Smooth muscle cell (in vitro differentiated cells): ENCODE measurements at regions not wholly inside any gene's neighbourhood (a gene's known extent, or its start where the extent isn't known, plus 50 kb on each side); places are given as distances from the start of the nearest gene placed in this dataset.

Source experiments
- DNase-seq: peaks from one replicate; lab custom pipeline; 2025; ENCODE audit not compliant: unreplicated experiment; lab: John Stamatoyannopoulos, UW
- H2AFZ ChIP-seq: fragments of 200-600 bp; sonication (generic); 2 replicates; pipeline ENCODE4 v1.6.0; 2016; ENCODE audit warnings: antibody characterized with exemption, low read depth, mild to moderate bottlenecking
- H3F3A ChIP-seq: fragments of 200-600 bp; sonication (generic); 2 replicates; pipeline ENCODE4 v1.6.0; 2017; ENCODE audit warnings: antibody characterized with exemption, low read depth
- H3K27ac ChIP-seq: fragments of 200-600 bp; sonication (generic); 2 replicates; pipeline ENCODE4 v1.5.1; 2016; ENCODE audit warnings: low read depth, mild to moderate bottlenecking
- H3K27me3 ChIP-seq: fragments of 200-600 bp; sonication (generic); 2 replicates; pipeline ENCODE4 v1.6.1; 2016; ENCODE audit warnings: low read depth, mild to moderate bottlenecking
- H3K36me3 ChIP-seq: fragments of 200-600 bp; sonication (generic); 2 replicates; pipeline ENCODE4 v1.5.1; 2016; ENCODE audit warnings: low read depth
- H3K4me1 ChIP-seq: fragments of 200-600 bp; sonication (generic); 2 replicates; pipeline ENCODE4 v1.5.1; 2016; ENCODE audit warnings: low read depth
- H3K4me2 ChIP-seq: fragments of 200-600 bp; sonication (generic); 2 replicates; pipeline ENCODE4 v1.6.0; 2016; ENCODE audit warnings: mild to moderate bottlenecking
- H3K4me3 ChIP-seq: fragments of 200-600 bp; sonication (generic); 2 replicates; pipeline ENCODE4 v1.5.1; 2016; ENCODE audit warnings: mild to moderate bottlenecking
- H3K79me2 ChIP-seq: fragments of 200-600 bp; sonication (generic); 2 replicates; pipeline ENCODE4 v1.6.0; 2016; ENCODE audit warnings: low read depth, mild to moderate bottlenecking
- H3K9ac ChIP-seq: fragments of 200-600 bp; sonication (generic); 2 replicates; pipeline ENCODE4 v1.6.0; 2016; ENCODE audit warnings: low read depth
- H3K9me3 ChIP-seq: fragments of 200-600 bp; sonication (generic); replicated peaks from 2 replicates; pipeline ENCODE4 v1.5.1; 2016; ENCODE audit warnings: low read depth
- H4K20me1 ChIP-seq: fragments of 200-600 bp; sonication (generic); 2 replicates; pipeline ENCODE4 v1.6.0; 2016; ENCODE audit warnings: low read depth
- CTCF ChIP-seq: fragments of 200-600 bp; sonication (generic); IDR thresholded peaks from 2 replicates; pipeline ENCODE4 v1.5.1; 2017; ENCODE audit warnings: borderline replicate concordance, mild to moderate bottlenecking, antibody characterized with exemption; ENCODE audit not compliant: insufficient read depth, poor library complexity, severe bottlenecking
- WGBS: methylation state at CpG from one replicate; pipeline ENCODE4 v1.1.7; 2016; ENCODE audit warnings: low lambda C conversion rate; 5-methylcytosine and 5-hydroxymethylcytosine counted together

DNA sequence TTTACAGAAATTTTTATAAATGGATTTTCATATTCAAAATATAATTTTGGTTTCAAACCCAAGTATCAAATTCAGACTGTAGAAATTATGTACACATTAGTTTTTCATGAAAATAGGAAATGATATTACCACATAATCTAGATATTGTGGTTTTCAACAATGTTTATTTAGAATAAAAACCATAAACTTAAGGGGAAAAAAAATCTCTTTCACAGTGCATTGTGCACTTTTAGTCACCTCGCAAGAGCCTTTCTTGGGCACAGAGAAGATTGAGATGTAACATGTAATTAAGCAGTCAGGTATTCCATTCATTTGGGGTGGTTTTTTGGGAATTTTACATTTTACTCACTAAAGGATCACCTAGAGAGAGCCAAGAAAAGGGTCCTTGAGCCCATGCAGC lies 104.0 kb downstream of the TANC2 start:
- no peaks in the 10 kb centered on the region for H3K36me3 ChIP-seq
- DNase-seq, result no peak
- H3K79me2 ChIP-seq, result peaks cover 61% of the 10 kb centered on the region
- no peak for TF ChIP-seq CTCF
- no peaks in the 10 kb centered on the region for H3F3A ChIP-seq
- H3K4me1 ChIP-seq, result peaks cover 20% of the 10 kb centered on the region
- no peak overlapping the region for H3K4me2 ChIP-seq
- 85% methylated on average over 1 of the region's 1 CpG for WGBS
- no peak overlapping the region for H3K9ac ChIP-seq
- H3K4me3 ChIP-seq, result no peak overlapping the region
- peaks cover 89% of the 10 kb centered on the region for H4K20me1 ChIP-seq
- H3K9me3 ChIP-seq, result no peaks in the 10 kb centered on the region
- no peak overlapping the region for H3K27ac ChIP-seq
- no peak overlapping the region for H2AFZ ChIP-seq
- H3K27me3 ChIP-seq, result no peaks in the 10 kb centered on the region

DNA sequence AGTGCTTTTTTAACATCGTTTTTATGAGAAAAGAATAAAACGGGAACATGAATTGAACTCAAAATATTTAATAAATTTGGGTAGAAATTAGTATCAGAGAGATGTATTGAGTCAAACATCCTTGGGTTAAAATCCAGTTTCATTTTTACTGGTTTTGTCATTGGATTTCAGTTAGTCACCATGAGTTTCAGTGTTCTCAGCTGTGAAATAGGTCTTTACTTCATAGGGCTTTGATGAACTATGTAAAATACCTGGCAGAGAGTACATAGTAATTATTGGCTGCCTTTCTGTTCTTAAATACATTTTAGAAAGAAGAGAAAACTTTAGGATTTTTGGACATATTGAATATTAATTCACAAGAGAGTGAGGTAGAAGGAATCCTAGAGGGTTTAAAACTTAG lies 105.8 kb downstream of the TANC2 start:
- H3K79me2 ChIP-seq, result peaks cover 54% of the 10 kb centered on the region
- no peak overlapping the region for H3K4me3 ChIP-seq
- no peak for TF ChIP-seq CTCF
- H2AFZ ChIP-seq, result no peak overlapping the region
- no peaks in the 10 kb centered on the region for H3K36me3 ChIP-seq
- H3K27ac ChIP-seq, result no peak overlapping the region
- no peaks in the 10 kb centered on the region for H3F3A ChIP-seq
- WGBS, result 98% methylated on average over 2 of the region's 2 CpGs
- H3K9me3 ChIP-seq, result no peaks in the 10 kb centered on the region
- H3K27me3 ChIP-seq, result no peaks in the 10 kb centered on the region
- H3K9ac ChIP-seq, result no peak overlapping the region
- H4K20me1 ChIP-seq, result peaks cover 71% of the 10 kb centered on the region
- peaks cover 20% of the 10 kb centered on the region for H3K4me1 ChIP-seq
- no peak for DNase-seq
- H3K4me2 ChIP-seq, result no peak overlapping the region

DNA sequence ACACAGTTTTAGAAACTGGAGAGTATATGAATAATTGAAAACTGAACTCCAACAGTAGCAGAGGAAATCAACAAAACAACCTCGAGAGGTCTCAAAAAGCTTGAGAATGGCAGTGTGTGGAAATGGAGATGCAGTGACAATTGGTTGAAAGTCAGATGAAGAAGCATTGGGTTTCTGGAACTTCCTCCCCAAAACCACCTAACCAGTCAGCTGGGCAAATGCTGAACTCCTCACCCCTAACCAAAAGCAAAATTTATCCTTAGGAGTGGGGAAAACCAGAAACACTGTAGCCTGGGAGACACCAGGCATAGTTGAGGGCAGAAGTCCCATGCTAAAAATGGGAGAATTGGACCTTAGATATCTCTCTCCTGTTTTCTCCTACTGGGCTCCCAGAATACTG lies 109.9 kb downstream of the TANC2 start:
- no peak overlapping the region for H3K27ac ChIP-seq
- no peak overlapping the region for H3K4me2 ChIP-seq
- 92% methylated on average over 1 of the region's 1 CpG for WGBS
- no peak for DNase-seq
- H3K4me3 ChIP-seq, result no peak overlapping the region
- no peaks in the 10 kb centered on the region for H3K27me3 ChIP-seq
- H3K9me3 ChIP-seq, result no peaks in the 10 kb centered on the region
- no peaks in the 10 kb centered on the region for H3F3A ChIP-seq
- TF ChIP-seq CTCF, result no peak
- peaks cover 50% of the 10 kb centered on the region for H3K79me2 ChIP-seq
- peaks cover 2% of the 10 kb centered on the region for H3K4me1 ChIP-seq
- peaks cover 62% of the 10 kb centered on the region for H4K20me1 ChIP-seq
- H2AFZ ChIP-seq, result no peak overlapping the region
- no peaks in the 10 kb centered on the region for H3K36me3 ChIP-seq
- no peak overlapping the region for H3K9ac ChIP-seq

- 63% methylated on average over 3 of the region's 3 CpGs for WGBS
- DNase-seq, result no peak
- Histone ChIP-seq H3K9me3 (no peaks in the 10 kb centered on the region), H3K79me2 (peaks cover 40% of the 10 kb centered on the region), H3K27ac (no peak overlapping the region), H3K4me1 (no peaks in the 10 kb centered on the region), H3K9ac (no peak overlapping the region), H3K4me3 (no peak overlapping the region), H2AFZ (no peak overlapping the region), H3K4me2 (no peak overlapping the region), H3K27me3 (no peaks in the 10 kb centered on the region), H3F3A (no peaks in the 10 kb centered on the region), H4K20me1 (peaks cover 61% of the 10 kb centered on the region), H3K36me3 (no peaks in the 10 kb centered on the region)
- no peak for TF ChIP-seq CTCF
These were observed 112.7 kb downstream of the TANC2 start for GRCh38 chr17:63078707-63079106.
